Suppressor macrophage treated with lipopolysaccharide for 4 hours (primary cell): ENCODE measurements at regions not wholly inside any gene's neighbourhood (a gene's known extent, or its start where the extent isn't known, plus 50 kb on each side); places are given as distances from the start of the nearest gene placed in this dataset.

Experiments
- DNase-seq: peaks from one replicate; pipeline ENCODE4 v3.0.0-alpha.2; 2020

GRCh38 chr14:53793790-53794505 is 162.7 kb downstream of the BMP4 start:
- no peak for DNase-seq

GRCh38 chr14:53792909-53793308 is 163.7 kb downstream of the BMP4 start:
- DNase-seq = no peak

GRCh38 chr14:53790731-53791500 is 165.7 kb downstream of the BMP4 start:
- DNase-seq = no peak

- no peak for DNase-seq
These were observed 168.1 kb downstream of the BMP4 start for GRCh38 chr14:53788566-53788965.

- no peak for DNase-seq
These were observed 170.6 kb downstream of the BMP4 start for GRCh38 chr14:53786045-53786444.

- no peak for DNase-seq
These were observed 171.9 kb downstream of the BMP4 start for GRCh38 chr14:53784688-53785087.

GRCh38 chr14:53783256-53783655 is 173.4 kb downstream of the BMP4 start:
- no peak for DNase-seq

- no peak for DNase-seq
These were observed 176.5 kb downstream of the BMP4 start for GRCh38 chr14:53780051-53780555.

GRCh38 chr14:53779301-53779700 is 177.3 kb downstream of the BMP4 start:
- DNase-seq = no peak

- no peak for DNase-seq
These were observed 178.4 kb downstream of the BMP4 start for GRCh38 chr14:53778263-53778662.

- DNase-seq = no peak
These were observed 183.7 kb downstream of the BMP4 start for GRCh38 chr14:53772936-53773335.

- no peak for DNase-seq
These were observed 189.1 kb downstream of the BMP4 start for GRCh38 chr14:53767566-53767965.

GRCh38 chr14:53766601-53767000 is 190.0 kb downstream of the BMP4 start:
- no peak for DNase-seq

- no peak for DNase-seq
These were observed 190.5 kb downstream of the BMP4 start for GRCh38 chr14:53766106-53766505.

GRCh38 chr14:53764846-53765245 is 191.8 kb downstream of the BMP4 start:
- no peak for DNase-seq

- DNase-seq = no peak
These were observed 198.5 kb downstream of the BMP4 start for GRCh38 chr14:53758141-53758540.

GRCh38 chr14:53757732-53758131 is 198.9 kb downstream of the BMP4 start:
- no peak for DNase-seq

GRCh38 chr14:53751650-53752049 is 205.0 kb downstream of the BMP4 start:
- no peak for DNase-seq

- no peak for DNase-seq
These were observed 207.9 kb downstream of the BMP4 start for GRCh38 chr14:53748691-53749090.

GRCh38 chr14:53744857-53745256 is 211.8 kb downstream of the BMP4 start:
- DNase-seq = no peak

GRCh38 chr14:53743371-53743770 is 213.3 kb downstream of the BMP4 start:
- DNase-seq = no peak

- no peak for DNase-seq
These were observed 214.4 kb downstream of the BMP4 start for GRCh38 chr14:53742233-53742620.

- no peak for DNase-seq
These were observed 215.0 kb downstream of the BMP4 start for GRCh38 chr14:53741479-53742232.

- DNase-seq = no peak
These were observed 216.1 kb downstream of the BMP4 start for GRCh38 chr14:53740570-53740969.
